ENCODE measurements at regions not wholly inside any gene's neighbourhood (a gene's known extent, or its start where the extent isn't known, plus 50 kb on each side); places are given as distances from the start of the nearest gene placed in this dataset.

DNA sequence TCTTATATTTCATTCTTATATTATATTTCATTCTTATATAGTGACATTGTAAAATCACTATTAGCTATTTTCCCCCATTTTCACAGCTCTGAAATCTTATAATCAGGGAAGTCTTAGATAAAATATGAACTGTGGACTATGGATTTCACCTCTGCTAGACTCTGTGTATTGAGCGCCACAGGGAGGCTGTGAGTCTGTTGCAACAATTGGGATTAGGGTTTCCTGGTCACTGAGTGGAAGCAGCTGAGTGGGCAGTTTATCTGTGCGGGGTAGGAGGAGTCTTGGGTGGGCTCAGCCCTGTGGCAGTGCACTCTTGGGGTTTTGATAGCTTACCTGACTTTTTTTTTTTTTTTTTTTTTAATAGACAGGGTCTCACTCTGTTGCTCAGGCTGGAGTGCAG lies 249.5 kb downstream of the PTTG2 start:
- TF ChIP-seq, protein P1, sequence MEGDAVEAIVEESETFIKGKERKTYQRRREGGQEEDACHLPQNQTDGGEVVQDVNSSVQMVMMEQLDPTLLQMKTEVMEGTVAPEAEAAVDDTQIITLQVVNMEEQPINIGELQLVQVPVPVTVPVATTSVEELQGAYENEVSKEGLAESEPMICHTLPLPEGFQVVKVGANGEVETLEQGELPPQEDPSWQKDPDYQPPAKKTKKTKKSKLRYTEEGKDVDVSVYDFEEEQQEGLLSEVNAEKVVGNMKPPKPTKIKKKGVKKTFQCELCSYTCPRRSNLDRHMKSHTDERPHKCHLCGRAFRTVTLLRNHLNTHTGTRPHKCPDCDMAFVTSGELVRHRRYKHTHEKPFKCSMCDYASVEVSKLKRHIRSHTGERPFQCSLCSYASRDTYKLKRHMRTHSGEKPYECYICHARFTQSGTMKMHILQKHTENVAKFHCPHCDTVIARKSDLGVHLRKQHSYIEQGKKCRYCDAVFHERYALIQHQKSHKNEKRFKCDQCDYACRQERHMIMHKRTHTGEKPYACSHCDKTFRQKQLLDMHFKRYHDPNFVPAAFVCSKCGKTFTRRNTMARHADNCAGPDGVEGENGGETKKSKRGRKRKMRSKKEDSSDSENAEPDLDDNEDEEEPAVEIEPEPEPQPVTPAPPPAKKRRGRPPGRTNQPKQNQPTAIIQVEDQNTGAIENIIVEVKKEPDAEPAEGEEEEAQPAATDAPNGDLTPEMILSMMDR (IDR thresholded peaks at IDR 0.05): no peak
- TF ChIP-seq EZH2 (IDR thresholded peaks at IDR 0.05; ENCODE audit: borderline replicate concordance, insufficient read depth, low read depth, low read length, poor library complexity, severe bottlenecking): no peak

Measured in B cell (primary cell).